Activated CD8-positive, alpha-beta T cell treated with anti-CD3 and anti-CD28 coated beads for 36 hours (primary cell): ENCODE measurements at regions not wholly inside any gene's neighbourhood (a gene's known extent, or its start where the extent isn't known, plus 50 kb on each side); places are given as distances from the start of the nearest gene placed in this dataset.

Experiments
- ATAC-seq: fragments of 200-7000 bp; cut with Tn5 transposase; one replicate; pipeline ENCODE4 v1.10.0; 2021; ENCODE audit warnings: mild to moderate bottlenecking, moderate library complexity
- CTCF ChIA-PET: fragments of 350-600 bp; sonication (Branson Sonifier 250); formaldehyde crosslinking; loops from one replicate; lab custom pipeline; 2021; ENCODE audit warnings: antibody characterized with exemption; lab: Charles Lee
- POLR2A ChIA-PET: fragments of 350-600 bp; sonication (Branson Sonifier 250); formaldehyde crosslinking; loops from one replicate; lab custom pipeline; 2021; ENCODE audit warnings: antibody characterized with exemption; lab: Charles Lee
- DNase-seq: peaks from one replicate; pipeline ENCODE4 v3.0.0-alpha.2; 2020
- H3K27ac Mint-ChIP-seq: one replicate; pipeline ENCODE4 v1.8.0; 2021; ENCODE audit warnings: mild to moderate bottlenecking, mixed read lengths
- H3K27me3 Mint-ChIP-seq: one replicate; pipeline ENCODE4 v1.8.0; 2021; ENCODE audit warnings: mixed read lengths
- H3K36me3 Mint-ChIP-seq: one replicate; pipeline ENCODE4 v1.8.0; 2021; ENCODE audit warnings: low read depth, mixed read lengths
- H3K4me1 Mint-ChIP-seq: one replicate; pipeline ENCODE4 v1.8.0; 2021; ENCODE audit warnings: low read depth, mixed read lengths
- H3K4me3 Mint-ChIP-seq: one replicate; pipeline ENCODE4 v1.8.0; 2021; ENCODE audit warnings: mild to moderate bottlenecking, moderate library complexity, mixed read lengths
- H3K9me3 Mint-ChIP-seq: one replicate; pipeline ENCODE4 v1.8.0; 2021; ENCODE audit warnings: mixed read lengths
- CTCF ChIP-seq: fragments of 200-600 bp; IDR thresholded peaks from one replicate; pipeline ENCODE4 v1.8.0; 2022; ENCODE audit warnings: antibody characterized with exemption, mild to moderate bottlenecking
- intact Hi-C: fragments of 100-400 bp; cut with micrococcal nuclease; formaldehyde crosslinking; loops from one replicate; pipeline ENCODE4 v1.10.0; 2022

DNA sequence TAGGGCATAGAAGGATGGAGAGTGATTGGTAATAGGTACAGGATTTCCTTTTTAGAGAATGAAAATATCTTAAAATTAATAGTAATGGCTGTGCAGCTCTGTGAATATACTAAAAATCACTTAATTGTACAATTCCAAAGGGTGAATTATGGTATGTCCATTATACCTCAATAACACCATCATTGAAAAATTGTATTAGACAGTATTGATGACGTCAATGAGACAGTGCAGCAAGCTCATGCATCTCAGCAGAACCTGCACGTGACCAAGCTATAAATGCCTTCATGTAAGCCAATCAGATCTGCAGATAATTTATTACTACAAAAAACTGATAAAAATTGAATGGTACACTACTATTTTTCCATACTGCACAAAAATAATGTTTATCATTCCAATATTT is 354.4 kb upstream of the CDH19 start:
- no peak overlapping the region for H3K4me3 Mint-ChIP-seq
- no peaks in the 10 kb centered on the region for H3K36me3 Mint-ChIP-seq
- no peak overlapping the region for H3K27ac Mint-ChIP-seq
- no peaks in the 10 kb centered on the region for H3K4me1 Mint-ChIP-seq
- no peak for DNase-seq
- intact Hi-C loops: no loop called here
- peaks cover 5% of the 10 kb centered on the region for H3K9me3 Mint-ChIP-seq
- ChIA-PET POLR2A (no interaction called here), CTCF (no interaction called here)
- no peak for TF ChIP-seq CTCF
- no peaks in the 10 kb centered on the region for H3K27me3 Mint-ChIP-seq
- ATAC-seq: no peak

GRCh38 chr18:66951750-66952149 is 347.9 kb upstream of the CDH19 start:
- Mint-ChIP-seq H3K4me3 (no peak overlapping the region), H3K4me1 (no peaks in the 10 kb centered on the region), H3K9me3 (peaks cover 16% of the 10 kb centered on the region), H3K27me3 (no peaks in the 10 kb centered on the region), H3K27ac (no peak overlapping the region), H3K36me3 (no peaks in the 10 kb centered on the region)
- intact Hi-C loops: no loop called here
- TF ChIP-seq CTCF: no peak
- no peak for ATAC-seq
- POLR2A ChIA-PET: no interaction called here
- no peak for DNase-seq
- CTCF ChIA-PET: no interaction called here

DNA sequence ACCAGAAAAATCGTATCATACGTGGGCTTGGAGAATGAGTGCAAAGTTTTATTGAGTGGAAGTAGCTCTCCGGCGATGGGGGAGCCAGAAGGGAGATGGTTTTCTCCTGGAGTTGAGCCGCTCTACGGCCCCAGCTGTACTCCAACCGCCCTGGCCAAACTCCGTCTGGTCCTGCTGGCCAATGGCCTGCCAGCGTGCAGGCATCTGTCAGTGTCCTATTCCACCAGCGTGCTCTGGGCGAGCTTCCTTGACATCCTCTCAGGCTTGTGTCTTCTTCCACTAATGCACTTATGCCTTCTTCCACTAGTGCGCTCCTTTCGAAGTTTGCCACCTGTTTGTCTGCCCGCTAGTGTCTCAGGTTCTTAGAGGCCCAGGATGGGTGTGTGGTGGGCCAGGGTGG is 345.5 kb upstream of the CDH19 start:
- no peaks in the 10 kb centered on the region for H3K27me3 Mint-ChIP-seq
- no peaks in the 10 kb centered on the region for H3K36me3 Mint-ChIP-seq
- no peak overlapping the region for H3K4me3 Mint-ChIP-seq
- H3K27ac Mint-ChIP-seq: no peak overlapping the region
- ChIA-PET CTCF (no interaction called here), POLR2A (no interaction called here)
- no peak for DNase-seq
- no peak for ATAC-seq
- no peak for TF ChIP-seq CTCF
- intact Hi-C loops: no loop called here
- peaks cover 17% of the 10 kb centered on the region for H3K9me3 Mint-ChIP-seq
- no peaks in the 10 kb centered on the region for H3K4me1 Mint-ChIP-seq

DNA sequence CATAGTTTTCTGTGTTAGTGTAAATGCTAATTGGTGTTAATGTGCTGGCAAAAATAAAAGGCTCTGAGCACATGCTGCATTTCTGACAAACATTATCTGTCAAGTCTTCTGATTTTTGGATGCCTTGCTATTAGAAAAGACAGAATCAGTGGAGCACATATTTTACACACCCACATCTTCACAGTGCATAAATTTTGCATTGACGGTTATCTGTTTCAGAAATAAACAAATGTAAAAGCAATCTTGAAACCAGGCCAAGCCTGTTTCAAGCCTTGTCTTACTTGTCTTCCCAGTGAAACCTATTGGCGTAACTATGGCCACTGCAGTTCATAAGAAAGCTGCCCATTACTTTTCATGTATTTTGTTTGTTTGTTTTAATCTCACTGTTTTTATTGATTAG is 333.7 kb upstream of the CDH19 start:
- TF ChIP-seq CTCF: no peak
- no peak for ATAC-seq
- no peaks in the 10 kb centered on the region for H3K4me1 Mint-ChIP-seq
- H3K27me3 Mint-ChIP-seq: no peaks in the 10 kb centered on the region
- H3K9me3 Mint-ChIP-seq: no peaks in the 10 kb centered on the region
- POLR2A ChIA-PET: no interaction called here
- H3K36me3 Mint-ChIP-seq: no peaks in the 10 kb centered on the region
- no peak overlapping the region for H3K27ac Mint-ChIP-seq
- intact Hi-C loops: no loop called here
- no peak overlapping the region for H3K4me3 Mint-ChIP-seq
- DNase-seq: no peak
- CTCF ChIA-PET: no interaction called here

DNA sequence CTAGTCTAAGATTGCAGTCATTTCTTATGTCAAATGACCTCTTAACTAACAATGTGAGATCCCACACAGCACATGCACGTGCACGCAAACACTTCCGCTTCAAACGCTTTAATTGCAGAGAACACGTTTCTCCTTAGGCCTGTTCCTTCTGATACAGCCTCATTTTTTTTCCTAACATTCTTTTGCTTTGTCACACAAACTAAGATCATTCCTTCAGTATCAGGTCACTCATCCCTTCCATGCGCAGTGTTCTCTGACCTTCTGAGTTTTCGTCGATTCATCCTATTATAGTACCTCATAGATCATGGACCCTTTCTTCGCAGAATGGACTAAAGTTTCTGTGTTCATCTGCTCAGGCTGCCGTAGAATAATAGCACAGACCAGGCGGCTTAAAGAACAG is 327.1 kb upstream of the CDH19 start:
- no peak for TF ChIP-seq CTCF
- ChIA-PET POLR2A (no interaction called here), CTCF (no interaction called here)
- DNase-seq: no peak
- Mint-ChIP-seq H3K27ac (no peak overlapping the region), H3K4me3 (no peak overlapping the region), H3K4me1 (no peaks in the 10 kb centered on the region), H3K9me3 (peaks cover 5% of the 10 kb centered on the region), H3K36me3 (no peaks in the 10 kb centered on the region), H3K27me3 (no peaks in the 10 kb centered on the region)
- no peak for ATAC-seq
- intact Hi-C loops: no loop called here
